Mesodermal cell (in vitro differentiated cells): ENCODE measurements at regions not wholly inside any gene's neighbourhood (a gene's known extent, or its start where the extent isn't known, plus 50 kb on each side); places are given as distances from the start of the nearest gene placed in this dataset.

Source experiments
- H3K27ac ChIP-seq: 2 replicates; pipeline ENCODE4 v1.7.0; 2013; ENCODE audit warnings: mild to moderate bottlenecking, low read depth, low read length, moderate library complexity; ENCODE audit not compliant: severe bottlenecking
- H3K36me3 ChIP-seq: 2 replicates; pipeline ENCODE4 v1.7.1; 2013; ENCODE audit warnings: mild to moderate bottlenecking, low read length, moderate library complexity; ENCODE audit not compliant: control insufficient read depth, insufficient read depth
- H3K4me1 ChIP-seq: one replicate; pipeline ENCODE4 v1.7.1; 2013; ENCODE audit warnings: mild to moderate bottlenecking, low read length; ENCODE audit not compliant: insufficient read depth, control insufficient read depth, poor library complexity, severe bottlenecking
- H3K4me3 ChIP-seq: 2 replicates; pipeline ENCODE4 v1.7.0; 2013; ENCODE audit warnings: low read length, control low read depth, mild to moderate bottlenecking; ENCODE audit not compliant: insufficient read depth, poor library complexity, severe bottlenecking; ENCODE audit errors: extremely low read depth
- H3K9me3 ChIP-seq: 2 replicates; pipeline ENCODE4 v1.7.1; 2013; ENCODE audit warnings: mild to moderate bottlenecking, low read length, moderate library complexity; ENCODE audit not compliant: control insufficient read depth
- WGBS, 2 experiments: methylation state at CpG; one replicate each; pipeline ENCODE4 v1.1.5; 2013; ENCODE audit warnings: missing lambda C conversion rate in 2 of 2; ENCODE audit not compliant: insufficient coverage in 2 of 2; 5-methylcytosine and 5-hydroxymethylcytosine counted together

DNA sequence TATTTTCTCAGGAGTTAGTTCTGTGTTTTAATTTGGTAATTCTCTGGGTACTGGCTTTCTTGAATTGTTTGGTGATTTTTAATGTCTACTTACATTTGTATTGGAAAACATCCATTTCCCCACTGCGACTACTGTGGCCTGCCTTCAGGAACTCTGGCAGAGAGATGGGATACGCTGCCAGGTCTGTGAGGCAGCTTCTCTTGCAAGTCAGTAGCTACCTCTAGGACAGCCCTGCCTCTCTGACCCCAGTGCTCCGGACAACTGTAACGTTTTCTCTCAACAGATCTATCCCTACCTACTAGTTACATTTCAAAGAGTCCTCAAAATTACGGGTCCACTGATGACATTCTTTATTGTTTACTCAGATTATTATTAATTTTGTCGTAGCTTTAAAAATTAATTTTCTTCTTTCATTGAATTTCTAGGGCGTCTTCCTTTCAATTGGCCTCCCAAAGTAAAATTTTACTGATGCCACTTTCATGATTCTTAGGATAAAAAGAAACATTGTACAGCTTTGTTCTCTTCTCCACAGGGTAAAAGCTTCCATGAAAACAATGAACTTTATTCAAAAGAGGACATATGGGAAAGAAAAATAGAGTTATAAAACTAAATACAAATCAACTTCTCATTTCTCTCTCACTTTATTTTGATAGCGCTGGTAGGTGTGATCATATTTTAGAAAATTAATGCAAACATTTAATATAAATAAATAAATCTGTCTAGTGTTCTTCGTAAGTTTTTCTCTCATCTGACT, 123.2 kb upstream of the GOLGA8J start:
- 91 to 100% methylated on average over 4 of the region's 9 CpGs for WGBS, 2 experiments
- H3K4me3 ChIP-seq: no peak overlapping the region
- no peaks in the 10 kb centered on the region for H3K4me1 ChIP-seq
- no peaks in the 10 kb centered on the region for H3K9me3 ChIP-seq
- H3K27ac ChIP-seq: no peak overlapping the region
- no peaks in the 10 kb centered on the region for H3K36me3 ChIP-seq

DNA sequence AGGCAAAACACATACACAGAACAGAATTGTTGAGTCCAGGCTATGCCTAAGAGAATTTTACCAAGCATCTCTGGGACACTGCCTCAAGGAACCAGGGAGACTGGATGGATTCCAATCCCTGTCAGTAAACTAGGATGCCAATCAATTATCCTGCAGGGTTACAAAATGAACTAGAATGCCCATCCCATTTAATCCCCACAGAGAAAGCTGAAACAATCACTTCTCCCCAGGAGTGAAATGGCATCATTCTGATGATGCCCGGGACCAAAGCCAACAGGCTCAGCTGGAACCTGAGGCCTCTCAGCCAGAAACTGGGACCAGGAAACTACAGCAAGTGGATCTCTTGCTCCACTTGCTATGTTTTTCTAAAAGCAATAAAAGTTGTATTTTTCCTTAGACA, 130.0 kb upstream of the TJP1 start:
- Histone ChIP-seq H3K9me3 (no peaks in the 10 kb centered on the region), H3K4me1 (no peaks in the 10 kb centered on the region), H3K4me3 (no peak overlapping the region), H3K36me3 (no peaks in the 10 kb centered on the region), H3K27ac (no peak overlapping the region)
- 89% methylated on average over 1 of the region's 1 CpG; no CpG with 5 or more reads in 1 of the 2 experiments for WGBS, 2 experiments

DNA sequence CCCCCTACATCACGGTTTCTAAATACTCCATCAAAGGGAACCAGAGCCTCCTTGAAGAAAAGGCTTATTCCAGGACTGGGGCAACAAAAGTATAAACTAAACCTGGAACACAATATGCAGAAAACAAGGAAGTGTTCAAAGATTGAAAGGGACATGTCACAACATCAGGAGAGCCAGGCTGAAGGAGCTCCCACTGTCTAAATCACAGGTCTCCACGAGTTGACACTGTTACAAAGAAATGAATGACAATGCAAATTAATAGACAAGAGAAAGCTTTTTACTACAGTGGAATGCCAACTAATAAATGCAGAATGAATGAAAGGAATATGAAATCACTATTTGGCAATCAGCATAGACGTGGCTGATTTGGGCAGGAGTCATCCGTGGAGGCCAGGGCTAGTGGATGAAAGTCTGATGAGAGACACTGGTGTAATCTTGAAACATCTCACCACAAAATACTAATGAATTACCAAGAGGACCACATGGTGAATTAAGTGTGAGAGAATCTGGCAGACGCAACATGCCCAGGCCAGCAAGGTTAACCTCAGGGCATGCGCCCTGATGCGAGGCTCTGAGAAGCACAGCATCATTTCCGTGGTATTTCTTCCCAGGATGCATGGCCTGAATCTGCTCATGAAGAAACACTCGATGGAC, 123.8 kb upstream of the TJP1 start:
- WGBS, 2 experiments: 87 to 91% methylated on average over 5 to 7 of the region's 9 CpGs
- Histone ChIP-seq H3K4me1 (no peaks in the 10 kb centered on the region), H3K36me3 (no peaks in the 10 kb centered on the region), H3K4me3 (no peak overlapping the region), H3K27ac (no peak overlapping the region), H3K9me3 (no peaks in the 10 kb centered on the region)

DNA sequence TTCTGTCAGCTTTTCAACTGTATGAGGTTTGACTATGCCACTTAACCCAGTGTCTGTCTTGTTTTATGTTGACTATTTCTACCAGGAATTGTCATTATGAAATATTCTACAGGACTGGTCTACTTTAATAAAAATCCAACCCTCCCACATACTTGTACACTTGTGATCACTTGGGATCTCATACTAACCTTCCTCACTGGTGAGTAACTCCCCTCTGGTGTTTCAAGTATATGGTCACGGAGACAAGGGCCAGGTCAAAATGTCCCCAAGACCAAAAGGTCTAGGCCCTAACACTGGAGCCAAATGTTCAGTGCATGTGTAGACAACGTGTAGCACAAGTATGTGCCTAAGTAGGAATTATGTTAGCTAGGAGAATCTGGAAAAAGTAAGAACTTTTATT, 122.7 kb upstream of the TJP1 start:
- no peaks in the 10 kb centered on the region for H3K4me1 ChIP-seq
- no peaks in the 10 kb centered on the region for H3K36me3 ChIP-seq
- no peak overlapping the region for H3K4me3 ChIP-seq
- H3K27ac ChIP-seq: no peak overlapping the region
- 100% methylated on average over 1 of the region's 2 CpGs; no CpG with 5 or more reads in 1 of the 2 experiments for WGBS, 2 experiments
- H3K9me3 ChIP-seq: no peaks in the 10 kb centered on the region

DNA sequence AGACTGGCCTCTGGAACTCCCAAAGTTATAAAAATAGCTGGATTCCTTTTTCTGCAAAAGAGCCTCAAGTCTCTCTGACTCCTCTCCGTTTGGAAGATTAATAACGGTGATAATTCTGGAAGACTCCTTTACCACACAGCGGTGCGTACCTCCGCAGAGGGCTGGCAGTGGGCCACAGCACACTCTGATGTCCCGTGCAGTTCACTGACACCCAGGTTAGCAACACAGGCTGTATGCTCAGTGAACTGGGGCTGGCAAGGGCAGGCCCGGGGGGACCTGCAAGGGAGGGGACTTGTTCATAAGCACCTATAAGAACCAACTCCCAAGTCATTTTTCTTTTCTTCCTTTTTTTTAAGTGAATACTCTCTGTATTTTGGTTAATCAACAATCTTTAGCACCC, 120.3 kb upstream of the TJP1 start:
- Histone ChIP-seq H3K4me3 (no peak overlapping the region), H3K9me3 (no peaks in the 10 kb centered on the region), H3K4me1 (peaks cover 2% of the 10 kb centered on the region), H3K27ac (no peak overlapping the region), H3K36me3 (no peaks in the 10 kb centered on the region)
- WGBS, 2 experiments: 86 to 94% methylated on average over 5 to 6 of the region's 7 CpGs

DNA sequence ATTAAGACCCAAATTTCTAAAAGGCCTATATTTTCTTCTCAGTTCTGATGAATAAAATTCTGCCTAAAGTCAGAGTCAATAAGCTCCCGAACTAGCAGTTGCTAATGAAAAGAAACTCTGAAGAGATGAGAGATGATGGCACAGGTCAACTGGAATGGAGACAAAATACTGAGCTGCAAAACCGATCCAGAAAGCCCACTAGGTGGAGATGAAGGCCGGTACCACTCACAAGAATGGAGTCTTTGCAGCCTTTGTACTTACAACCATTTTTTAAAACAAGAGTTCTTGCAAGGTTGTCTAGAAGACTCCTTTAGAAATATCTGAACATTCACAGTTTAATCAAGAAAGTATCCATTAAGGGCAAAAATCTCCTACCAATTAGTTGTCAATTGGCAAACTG, 119.9 kb upstream of the TJP1 start:
- 33 to 40% methylated on average over 1 to 2 of the region's 3 CpGs for WGBS, 2 experiments
- no peaks in the 10 kb centered on the region for H3K36me3 ChIP-seq
- no peaks in the 10 kb centered on the region for H3K9me3 ChIP-seq

DNA sequence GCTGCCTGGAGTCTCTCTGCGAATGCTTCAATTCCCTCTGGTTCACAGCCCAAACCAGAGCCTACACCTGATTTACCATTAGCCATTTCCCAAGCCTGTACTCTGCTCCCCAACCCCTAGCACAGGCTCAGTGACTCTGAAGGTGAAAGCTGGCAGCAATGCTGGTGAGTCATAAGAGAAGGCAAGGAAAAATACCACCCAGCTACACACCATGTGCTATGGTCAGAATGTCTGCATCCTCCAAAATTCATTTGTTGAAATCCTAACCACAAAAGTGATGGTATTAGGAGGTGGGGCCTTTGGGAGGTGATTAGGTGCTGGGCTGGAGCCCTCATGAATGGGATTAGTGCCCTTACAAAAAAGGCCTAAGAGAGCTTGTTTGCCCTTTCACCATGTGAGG, 117.1 kb upstream of the TJP1 start:
- H3K4me3 ChIP-seq: no peak overlapping the region
- 80 to 100% methylated on average over 1 of the region's 1 CpG for WGBS, 2 experiments
- no peaks in the 10 kb centered on the region for H3K36me3 ChIP-seq
- peaks cover 9% of the 10 kb centered on the region for H3K4me1 ChIP-seq
- H3K27ac ChIP-seq: no peak overlapping the region
- no peaks in the 10 kb centered on the region for H3K9me3 ChIP-seq

More for the DNA sequence above, 119.9 kb upstream of the TJP1 start:
- peaks cover 6% of the 10 kb centered on the region for H3K4me1 ChIP-seq
- no peak overlapping the region for H3K27ac ChIP-seq
- no peak overlapping the region for H3K4me3 ChIP-seq

DNA sequence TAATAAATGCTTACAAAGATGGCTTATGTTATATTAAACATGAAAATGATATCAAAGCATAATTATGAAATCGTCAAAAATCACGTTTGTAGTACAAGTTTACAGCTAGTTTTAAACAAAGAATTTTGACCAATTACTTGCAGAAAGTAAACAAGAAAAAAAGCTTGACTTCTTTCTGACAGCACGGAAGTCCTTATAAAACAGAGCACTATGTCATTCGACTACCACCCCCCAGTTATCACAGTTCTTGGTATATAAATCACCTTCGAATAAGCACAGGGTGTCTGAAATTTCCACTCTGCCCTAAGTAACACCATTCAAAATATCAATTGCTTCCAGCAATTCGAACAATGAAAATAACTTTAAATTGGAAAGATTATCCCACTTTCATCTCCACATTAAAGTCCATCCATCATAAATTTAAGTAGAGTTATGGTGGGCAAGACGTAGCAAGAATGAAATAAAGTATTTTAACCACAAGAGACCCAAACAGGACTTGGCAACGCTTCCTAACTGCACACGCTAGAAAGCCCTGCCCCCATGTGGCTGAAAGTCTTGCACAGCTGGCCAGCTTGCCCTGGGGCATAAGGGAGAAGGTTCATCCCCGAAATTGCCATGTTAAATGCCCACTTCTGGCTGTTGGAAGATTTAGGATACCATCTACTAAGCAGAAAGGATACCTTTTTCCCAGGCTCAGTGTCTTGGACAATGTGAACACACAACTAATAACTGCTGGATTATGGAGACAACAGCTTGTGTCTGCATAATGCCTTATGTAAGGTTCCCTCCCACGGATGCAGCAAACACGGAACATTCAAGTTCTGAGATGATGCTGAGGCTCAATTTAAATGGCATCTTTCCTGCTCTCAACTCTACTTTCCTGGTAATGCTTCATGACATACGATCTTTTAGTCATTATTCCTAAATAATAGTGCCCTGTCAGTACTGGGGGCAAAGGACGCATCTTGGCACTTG, 116.4 kb upstream of the TJP1 start:
- H3K9me3 ChIP-seq: no peaks in the 10 kb centered on the region
- 82 to 88% methylated on average over 10 to 12 of the region's 14 CpGs for WGBS, 2 experiments
- peaks cover 16% of the 10 kb centered on the region for H3K4me1 ChIP-seq
- H3K4me3 ChIP-seq: no peak overlapping the region
- no peak overlapping the region for H3K27ac ChIP-seq
- no peaks in the 10 kb centered on the region for H3K36me3 ChIP-seq

DNA sequence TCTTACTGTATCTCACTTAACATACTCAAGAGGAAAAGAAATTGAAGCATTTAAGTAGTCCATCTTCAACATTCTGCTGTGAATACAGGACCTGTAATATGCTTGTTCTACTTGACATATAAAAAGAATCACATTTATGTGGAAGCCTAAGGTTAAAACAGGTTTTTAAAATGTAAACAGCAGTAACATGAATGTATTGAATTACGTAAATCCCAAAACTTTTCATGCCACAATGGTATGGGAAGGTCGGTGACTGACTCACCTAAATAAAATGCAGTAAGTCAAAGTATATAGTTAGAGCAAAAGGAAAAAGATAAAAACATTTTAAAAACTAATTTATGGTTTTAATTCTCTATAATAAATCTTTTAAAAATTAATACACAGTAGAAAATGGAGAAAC, 115.7 kb upstream of the TJP1 start:
- no CpG with 5 or more reads among the region's 2 CpGs for WGBS, 2 experiments

DNA sequence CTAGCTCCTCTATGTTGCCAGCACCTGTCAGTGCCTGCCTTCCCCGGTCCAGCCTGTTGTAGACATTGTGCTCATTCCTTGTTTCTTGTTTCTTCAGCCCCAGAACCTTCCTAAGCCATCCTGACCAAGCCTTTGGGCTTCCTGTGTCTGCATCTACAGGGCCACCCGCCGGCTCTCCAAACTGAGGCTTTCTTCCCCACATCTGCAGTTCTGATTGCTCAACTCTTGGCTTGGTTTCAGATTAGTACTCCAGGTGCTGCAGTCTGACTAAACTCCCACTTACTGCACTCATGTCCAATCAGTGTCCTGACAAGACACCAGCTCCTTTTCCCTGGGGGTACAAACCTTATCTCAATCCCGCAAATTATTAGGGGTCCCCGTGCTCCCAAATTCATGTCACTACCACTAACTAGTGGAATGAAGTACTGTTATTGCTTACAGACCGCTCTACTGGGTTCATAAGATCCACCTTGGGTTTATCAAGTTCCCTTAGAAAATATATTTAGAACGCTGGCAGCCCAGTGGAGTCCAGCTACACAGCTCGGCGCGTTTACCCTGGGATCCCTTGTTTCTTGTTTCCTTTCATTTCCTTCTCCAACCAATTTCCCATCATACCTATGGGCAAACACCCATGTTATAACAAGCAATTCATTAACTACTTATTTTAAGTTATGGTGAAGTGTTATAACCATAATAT, 114.2 kb upstream of the TJP1 start:
- H3K27ac ChIP-seq: no peak overlapping the region
- no peaks in the 10 kb centered on the region for H3K9me3 ChIP-seq
- H3K4me1 ChIP-seq: peaks cover 21% of the 10 kb centered on the region
- no peaks in the 10 kb centered on the region for H3K36me3 ChIP-seq
- no peak overlapping the region for H3K4me3 ChIP-seq
- 96 to 97% methylated on average over 7 to 9 of the region's 10 CpGs for WGBS, 2 experiments

More for the DNA sequence above, 115.7 kb upstream of the TJP1 start:
- no peaks in the 10 kb centered on the region for H3K36me3 ChIP-seq
- H3K4me1 ChIP-seq: peaks cover 21% of the 10 kb centered on the region
- H3K27ac ChIP-seq: no peak overlapping the region
- no peaks in the 10 kb centered on the region for H3K9me3 ChIP-seq
- H3K4me3 ChIP-seq: no peak overlapping the region
